HepG2 (cell line): ENCODE measurements at regions not wholly inside any gene's neighbourhood (a gene's known extent, or its start where the extent isn't known, plus 50 kb on each side); places are given as distances from the start of the nearest gene placed in this dataset.

ENCODE experiments used
- ATAC-seq: fragments of 200-7000 bp; cut with Tn5 transposase; 3 replicates; pipeline ENCODE4 v1.9.1; 2020; ENCODE audit warnings: mild to moderate bottlenecking, moderate library complexity
- BruUV-seq: library from RNA; stranded (reverse); fragments of 400-500 nt; replicated peaks from 2 replicates; lab custom pipeline; 2021; lab: Mats Ljungman, UMichigan
- CTCF ChIA-PET: fragments of 300-600 bp; formaldehyde crosslinking; extraction: SDS; loops from one replicate; lab custom pipeline; 2021; ENCODE audit warnings: low total read pairs, inconsistent platforms, low intra/inter-chr PET ratio; lab: Yijun Ruan, JAX
- POLR2A ChIA-PET: fragments of 350-600 bp; sonication (Branson Sonifier 250); formaldehyde crosslinking; loops from one replicate; lab custom pipeline; 2020; ENCODE audit warnings: antibody characterized with exemption, inconsistent platforms; lab: Yijun Ruan, JAX
- DNase-seq: peaks from one replicate; pipeline ENCODE4 v3.0.0-alpha.2; 2015; ENCODE audit warnings: low spot score
- FAIRE-seq: peaks from 3 replicates; lab custom pipeline; 2011; peaks lifted over from hg19 to GRCh38; lab: Jason Lieb, UNC
- H2AFZ ChIP-seq: one replicate; pipeline ENCODE4 v1.6.1; 2011; ENCODE audit warnings: low read length, inconsistent platforms
- H3K27ac ChIP-seq: fragments of 300-600 bp; 3 replicates; pipeline ENCODE4 v1.8.0; 2011; ENCODE audit warnings: mixed run types, mild to moderate bottlenecking, mixed read lengths, low read length, inconsistent platforms; ENCODE audit not compliant: insufficient read depth; ENCODE audit errors: extremely low read length
- H3K27me3 ChIP-seq, 2 experiments: fragments of 200-600 bp in 1 of 2; 2 replicates in 1 of 2; 3 replicates in 1 of 2; pipeline versions ENCODE4 v1.6.0 to v1.8.0; 2011; ENCODE audit warnings: low read length in 2 of 2, mild to moderate bottlenecking in 2 of 2, moderate library complexity in 2 of 2, inconsistent platforms in 1 of 2; ENCODE audit not compliant: insufficient read depth in 2 of 2, control insufficient read depth in 1 of 2
- H3K36me3 ChIP-seq, 2 experiments: fragments of 200-600 bp in 1 of 2; replicated peaks in 1 of 2; 2 replicates in 1 of 2; 3 replicates in 1 of 2; pipeline versions ENCODE4 v1.5.1 to v1.8.0; 2011; ENCODE audit warnings: low read length in 2 of 2, inconsistent platforms in 1 of 2; ENCODE audit not compliant: insufficient read depth in 2 of 2, control insufficient read depth in 1 of 2
- H3K4me1 ChIP-seq: 2 replicates; pipeline ENCODE4 v1.5.1; 2012; ENCODE audit warnings: low read length, inconsistent platforms; ENCODE audit not compliant: insufficient read depth
- H3K4me2 ChIP-seq: 2 replicates; pipeline ENCODE4 v1.6.0; 2011; ENCODE audit warnings: low read depth, low read length, inconsistent platforms
- H3K4me3 ChIP-seq, 3 experiments: fragments of 200-600 bp in 1 of 3; sonication (generic), shearing (Covaris generic) in 1 of 3; replicated peaks in 1 of 3; 2 replicates each; pipeline ENCODE4 v1.5.1; 2011 to 2016; ENCODE audit warnings: low read length in 3 of 3, inconsistent platforms in 2 of 3, low read depth in 2 of 3, mild to moderate bottlenecking in 2 of 3, control low read depth in 1 of 3, mixed read lengths in 1 of 3; ENCODE audit not compliant: insufficient read depth in 1 of 3
- H3K79me2 ChIP-seq: one replicate; pipeline ENCODE4 v1.6.1; 2011; ENCODE audit warnings: low read length, inconsistent platforms; ENCODE audit not compliant: insufficient read depth
- H3K9ac ChIP-seq: 2 replicates; pipeline ENCODE4 v1.6.0; 2011; ENCODE audit warnings: mild to moderate bottlenecking, low read depth, low read length, inconsistent platforms; ENCODE audit not compliant: insufficient read depth
- H3K9me3 ChIP-seq: 2 replicates; pipeline ENCODE4 v1.5.1; 2012; ENCODE audit warnings: mild to moderate bottlenecking, low read length
- H4K20me1 ChIP-seq: 2 replicates; pipeline ENCODE4 v1.6.0; 2011; ENCODE audit warnings: inconsistent platforms, mild to moderate bottlenecking, low read length, moderate library complexity; ENCODE audit not compliant: insufficient read depth
- CHCHD3 ChIP-seq: sonication (generic); formaldehyde crosslinking; IDR thresholded peaks from 2 replicates; pipeline ENCODE4 v1.8.0; 2022; ENCODE audit warnings: mild to moderate bottlenecking, missing genetic modification reagents, moderate library complexity
- NCOA5 ChIP-seq: sonication (generic); formaldehyde crosslinking; IDR thresholded peaks from 2 replicates; pipeline ENCODE4 v1.4.0; 2020; ENCODE audit warnings: missing genetic modification reagents
- RXRA ChIP-seq: sonication (generic); formaldehyde crosslinking; IDR thresholded peaks from 2 replicates; pipeline ENCODE4 v1.5.1; 2020; ENCODE audit warnings: missing genetic modification reagents
- RXRB ChIP-seq: IDR thresholded peaks from 2 replicates; pipeline ENCODE4 v1.6.1; 2016; ENCODE audit warnings: borderline replicate concordance, missing genetic modification reagents, missing compliant biosample characterization
- ZNF775 ChIP-seq: sonication (generic); formaldehyde crosslinking; IDR thresholded peaks from 2 replicates; pipeline ENCODE4 v1.4.0; 2020; ENCODE audit warnings: missing genetic modification reagents, mild to moderate bottlenecking, moderate library complexity, borderline replicate concordance
- WGBS: methylation state at CpG from one replicate; pipeline ENCODE4 v1.1.6; 2017; ENCODE audit warnings: low lambda C conversion rate; 5-methylcytosine and 5-hydroxymethylcytosine counted together
- in situ Hi-C: cut with HindIII; loops from 2 replicates; pipeline ENCODE4 v1.10.0; 2017; ENCODE audit warnings: low pct_unique_long_range_greater_than_20kb; ENCODE audit not compliant: extremely low pct_ligation_motif_present
- intact Hi-C: fragments of 100-400 bp; cut with micrococcal nuclease; formaldehyde crosslinking; loops from one replicate; pipeline ENCODE4 v1.10.0; 2022; ENCODE audit not compliant: unreplicated experiment

DNA sequence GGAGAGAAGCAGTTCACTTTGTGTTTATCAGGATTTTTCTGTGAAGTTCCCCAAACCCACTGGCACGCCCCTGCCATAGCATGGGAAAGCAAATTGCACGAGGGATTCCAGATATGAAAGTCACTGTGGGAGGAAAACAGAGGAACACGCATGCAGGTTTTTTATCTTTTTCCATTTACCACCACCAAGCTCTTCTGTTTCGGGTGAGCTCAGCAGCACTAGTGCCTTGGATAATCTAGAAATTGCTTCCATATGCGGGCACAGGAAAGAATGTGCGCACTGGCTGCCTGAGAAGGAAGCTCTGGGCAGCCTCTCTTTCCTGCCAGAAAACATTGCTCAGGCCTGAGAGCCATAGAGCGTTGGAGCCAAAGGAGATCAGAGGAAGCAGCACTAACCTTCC lies 65.9 kb upstream of the WIPF1 start:
- no peaks in the 10 kb centered on the region for H3K36me3 ChIP-seq
- TF ChIP-seq ZNF775 (CRISPR knock-in tag): no peak
- no peak for TF ChIP-seq NCOA5 (CRISPR knock-in tag)
- no peak for TF ChIP-seq RXRA (CRISPR knock-in tag)
- H4K20me1 ChIP-seq: no peaks in the 10 kb centered on the region
- H3K27me3 ChIP-seq: peaks cover 2 to 30% of the 10 kb centered on the region in 2 experiments; a peak in 4 of 5 replicates
- no TSS peak for BruUV-seq
- no peak for DNase-seq
- H2AFZ ChIP-seq: no peak overlapping the region
- H3K9ac ChIP-seq: no peak overlapping the region
- WGBS: 35% methylated on average over 7 of the region's 7 CpGs
- H3K4me2 ChIP-seq: no peak overlapping the region
- no peaks in the 10 kb centered on the region for H3K9me3 ChIP-seq
- ChIA-PET POLR2A (no interaction called here), CTCF (no interaction called here)
- intact Hi-C loops (no loop called here), in situ Hi-C loops (no loop called here)
- H3K4me1 ChIP-seq: no peaks in the 10 kb centered on the region
- no peak for ATAC-seq
- no peak for FAIRE-seq
- H3K79me2 ChIP-seq: no peaks in the 10 kb centered on the region
- no peak overlapping the region for H3K4me3 ChIP-seq
- no peak overlapping the region for H3K27ac ChIP-seq

DNA sequence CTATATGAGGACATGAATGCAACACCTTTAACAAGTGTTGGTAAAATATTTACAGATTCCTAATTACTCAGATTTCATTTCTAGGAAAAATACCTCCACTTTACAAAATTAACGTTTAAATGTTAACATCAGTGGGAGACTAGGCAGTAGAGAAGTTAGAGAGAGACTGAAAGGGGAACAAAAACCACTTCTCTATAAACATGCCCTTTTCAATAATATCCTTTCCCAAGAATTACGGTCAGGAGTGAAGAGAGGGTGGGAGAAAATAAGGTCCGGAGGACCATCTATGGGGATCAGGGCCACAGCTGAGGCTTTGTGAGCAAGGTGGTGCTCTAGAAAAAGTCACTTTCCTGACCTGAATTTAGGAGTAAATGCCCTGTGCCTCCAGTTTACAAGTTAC lies 65.3 kb upstream of the WIPF1 start:
- in situ Hi-C loops: no loop called here
- Histone ChIP-seq H3K9me3 (no peaks in the 10 kb centered on the region), H3K4me2 (no peak overlapping the region), H3K79me2 (no peaks in the 10 kb centered on the region), H3K4me1 (no peaks in the 10 kb centered on the region), H3K27me3 (peaks cover 2 to 27% of the 10 kb centered on the region in 2 experiments; a peak in 4 of 5 replicates)
- WGBS: 38% methylated on average over 3 of the region's 3 CpGs
- no peak for DNase-seq
- no peak for FAIRE-seq
- CTCF ChIA-PET: no interaction called here
- TF ChIP-seq RXRB (CRISPR knock-in tag) (no peak), CHCHD3 (CRISPR knock-in tag) (no peak)
- TF ChIP-seq, all 625 proteins: peak for 0
- ATAC-seq: no peak
- no TSS peak for BruUV-seq
- Histone ChIP-seq H3K27ac (no peak overlapping the region), H3K9ac (no peak overlapping the region), H3K36me3 (no peaks in the 10 kb centered on the region), H3K4me3 (no peak overlapping the region), H2AFZ (no peak overlapping the region), H4K20me1 (no peaks in the 10 kb centered on the region)
- intact Hi-C loops: no loop called here
- POLR2A ChIA-PET: no interaction called here
